ENCODE measurements at regions not wholly inside any gene's neighbourhood (a gene's known extent, or its start where the extent isn't known, plus 50 kb on each side); places are given as distances from the start of the nearest gene placed in this dataset.

GRCh38 chr14:26380637-26381036, 217.2 kb downstream of the NOVA1 start:
- no peak for ATAC-seq
- TF ChIP-seq CSRNP3 (CRISPR knock-in tag; IDR thresholded peaks at IDR 0.05) = no peak
- TF ChIP-seq TSHZ2 (CRISPR knock-in tag; IDR thresholded peaks at IDR 0.05) = no peak
- TF ChIP-seq PPARA (CRISPR knock-in tag; IDR thresholded peaks at IDR 0.05; ENCODE audit: borderline replicate concordance) = no peak
- no peak for TF ChIP-seq GLIS3 (CRISPR knock-in tag; IDR thresholded peaks at IDR 0.05)
- TF ChIP-seq PATZ1 (CRISPR knock-in tag; IDR thresholded peaks at IDR 0.05; ENCODE audit: borderline replicate concordance) = no peak
- TF ChIP-seq BACH2 (CRISPR knock-in tag; IDR thresholded peaks at IDR 0.05; ENCODE audit: borderline replicate concordance) = no peak
- TF ChIP-seq CREB5 (CRISPR knock-in tag; IDR thresholded peaks at IDR 0.05; ENCODE audit: low read depth) = no peak
- no peak for TF ChIP-seq ZNF565 (CRISPR knock-in tag; conservative IDR thresholded peaks at IDR 0.05; ENCODE audit: low read depth)
- TF ChIP-seq CSDC2 (CRISPR knock-in tag; IDR thresholded peaks at IDR 0.05) = no peak
- TF ChIP-seq TCF4 (CRISPR knock-in tag; IDR thresholded peaks at IDR 0.05; ENCODE audit: borderline replicate concordance) = no peak
- no peak for TF ChIP-seq ISL1 (CRISPR knock-in tag; IDR thresholded peaks at IDR 0.05)
- no peak for TF ChIP-seq RARB (CRISPR knock-in tag; IDR thresholded peaks at IDR 0.05)
- no peak for TF ChIP-seq ZNF70 (CRISPR knock-in tag; IDR thresholded peaks at IDR 0.05)
- TF ChIP-seq ZC3H10 (CRISPR knock-in tag; IDR thresholded peaks at IDR 0.05) = no peak
- TF ChIP-seq ESRRG (CRISPR knock-in tag; IDR thresholded peaks at IDR 0.05) = no peak
- TF ChIP-seq ZNF8 (CRISPR knock-in tag; IDR thresholded peaks at IDR 0.05) = no peak

GRCh38 chr14:26379951-26380350, 217.9 kb downstream of the NOVA1 start:
- ATAC-seq = no peak
- TF ChIP-seq ARNTL (CRISPR knock-in tag; IDR thresholded peaks at IDR 0.05; ENCODE audit: borderline replicate concordance, low read depth) (no peak), TSHZ2 (CRISPR knock-in tag; IDR thresholded peaks at IDR 0.05) (no peak), GLIS3 (CRISPR knock-in tag; IDR thresholded peaks at IDR 0.05) (no peak), PATZ1 (CRISPR knock-in tag; IDR thresholded peaks at IDR 0.05; ENCODE audit: borderline replicate concordance) (no peak), ZFP3 (CRISPR knock-in tag; IDR thresholded peaks at IDR 0.05) (no peak), SNAI2 (CRISPR knock-in tag; IDR thresholded peaks at IDR 0.05) (no peak), PPARA (CRISPR knock-in tag; IDR thresholded peaks at IDR 0.05; ENCODE audit: borderline replicate concordance) (no peak), CREB5 (CRISPR knock-in tag; IDR thresholded peaks at IDR 0.05; ENCODE audit: low read depth) (no peak), ESRRG (CRISPR knock-in tag; IDR thresholded peaks at IDR 0.05) (no peak)
